Prostate gland (tissue), 2 donors: ENCODE measurements at regions not wholly inside any gene's neighbourhood (a gene's known extent, or its start where the extent isn't known, plus 50 kb on each side); places are given as distances from the start of the nearest gene placed in this dataset.
"Not testable (repeated sequence)": the region's sequence is repeated elsewhere in the genome, so short reads cannot be mapped to it uniquely, and the experiment has no call there.

Experiments used
- DNase-seq: peaks from one replicate; pipeline ENCODE4 v3.0.0-alpha.2; 2019; ENCODE audit warnings: low spot score
- H3K27ac ChIP-seq, 2 donors: fragments of 200-600 bp; sonication (generic); 2 replicates each; pipeline ENCODE4 v1.5.1; 2017 to 2019
- H3K27me3 ChIP-seq: fragments of 200-600 bp; sonication (generic); replicated peaks from 2 replicates; pipeline ENCODE4 v1.5.1; 2019; ENCODE audit not compliant: insufficient read depth
- H3K36me3 ChIP-seq, 2 donors: fragments of 200-600 bp; sonication (generic); 1 replicate in 1 of 2; 2 replicates in 1 of 2; pipeline versions ENCODE4 v1.5.1 to v1.8.1; 2017 to 2019
- H3K4me1 ChIP-seq: fragments of 200-600 bp; sonication (generic); replicated peaks from 2 replicates; pipeline ENCODE4 v1.5.1; 2019
- H3K4me3 ChIP-seq, 2 donors: fragments of 200-600 bp; sonication (generic); 2 replicates each; pipeline ENCODE4 v1.5.1; 2017 to 2019
- H3K9me3 ChIP-seq: fragments of 200-600 bp; sonication (generic); 2 replicates; pipeline ENCODE4 v1.5.1; 2017
- WGBS: methylation state at CpG from one replicate; pipeline ENCODE4 v1.1.5; 2018; 5-methylcytosine and 5-hydroxymethylcytosine counted together
- intact Hi-C: fragments of 100-400 bp; cut with DNase I; formaldehyde crosslinking; loops from one replicate; pipeline ENCODE4 v1.14.2; 2022

GRCh38 chr21:9946057-9946456 is 575.3 kb upstream of the TPTE start:
- H3K27ac ChIP-seq, H3K4me1 ChIP-seq, H3K27me3 ChIP-seq, H3K4me3 ChIP-seq, H3K36me3 ChIP-seq, H3K9me3 ChIP-seq, intact Hi-C loops, DNase-seq: not testable (repeated sequence)
- 20% methylated on average over 1 of the region's 1 CpG for WGBS

- H3K27ac ChIP-seq, H3K36me3 ChIP-seq, DNase-seq, intact Hi-C loops, H3K4me1 ChIP-seq, H3K27me3 ChIP-seq, H3K9me3 ChIP-seq, H3K4me3 ChIP-seq: not testable (repeated sequence)
- WGBS = 56% methylated on average over 8 of the region's 8 CpGs
Measured at GRCh38 chr21:9949510-9950289, 571.7 kb upstream of the TPTE start.

GRCh38 chr21:9950363-9950762 is 571.0 kb upstream of the TPTE start:
- H3K36me3 ChIP-seq, H3K4me3 ChIP-seq, H3K27me3 ChIP-seq, H3K27ac ChIP-seq, H3K4me1 ChIP-seq, DNase-seq, intact Hi-C loops, H3K9me3 ChIP-seq: not testable (repeated sequence)
- 18% methylated on average over 2 of the region's 2 CpGs for WGBS

GRCh38 chr21:9958791-9959190 is 562.6 kb upstream of the TPTE start:
- not testable (repeated sequence) for DNase-seq

GRCh38 chr21:9959220-9959964 is 562.0 kb upstream of the TPTE start:
- H3K9me3 ChIP-seq, intact Hi-C loops, H3K27ac ChIP-seq, H3K4me1 ChIP-seq, DNase-seq, H3K36me3 ChIP-seq, H3K4me3 ChIP-seq, H3K27me3 ChIP-seq: not testable (repeated sequence)
- 43% methylated on average over 4 of the region's 4 CpGs for WGBS

More at GRCh38 chr21:9958791-9959190, 562.6 kb upstream of the TPTE start:
- intact Hi-C loops, H3K27ac ChIP-seq, H3K4me3 ChIP-seq, H3K9me3 ChIP-seq, H3K27me3 ChIP-seq, H3K4me1 ChIP-seq, H3K36me3 ChIP-seq: not testable (repeated sequence)

GRCh38 chr21:9969399-9969798 is 552.0 kb upstream of the TPTE start:
- H3K4me3 ChIP-seq, intact Hi-C loops, H3K36me3 ChIP-seq, H3K27ac ChIP-seq, DNase-seq, H3K4me1 ChIP-seq, H3K9me3 ChIP-seq, H3K27me3 ChIP-seq: not testable (repeated sequence)
- 14% methylated on average over 1 of the region's 1 CpG for WGBS

- H3K27ac ChIP-seq, intact Hi-C loops: not testable (repeated sequence)
Measured at GRCh38 chr21:9972018-9972417, 549.4 kb upstream of the TPTE start.

GRCh38 chr21:9978371-9978770 is 543.0 kb upstream of the TPTE start:
- H3K4me3 ChIP-seq, intact Hi-C loops, H3K4me1 ChIP-seq, H3K27ac ChIP-seq, H3K36me3 ChIP-seq, DNase-seq, H3K27me3 ChIP-seq, H3K9me3 ChIP-seq: not testable (repeated sequence)
- WGBS = 61% methylated on average over 4 of the region's 4 CpGs

More at GRCh38 chr21:9972018-9972417, 549.4 kb upstream of the TPTE start:
- H3K27me3 ChIP-seq, H3K36me3 ChIP-seq, H3K9me3 ChIP-seq, DNase-seq, H3K4me3 ChIP-seq, H3K4me1 ChIP-seq: not testable (repeated sequence)
- WGBS = 22% methylated on average over 1 of the region's 1 CpG

GRCh38 chr21:9997507-9997906 is 523.9 kb upstream of the TPTE start:
- DNase-seq, H3K4me3 ChIP-seq, H3K9me3 ChIP-seq, intact Hi-C loops, H3K4me1 ChIP-seq, H3K27ac ChIP-seq, H3K36me3 ChIP-seq, H3K27me3 ChIP-seq: not testable (repeated sequence)
- WGBS = 35% methylated on average over 2 of the region's 2 CpGs

GRCh38 chr21:10002762-10003313 is 518.5 kb upstream of the TPTE start:
- DNase-seq, H3K9me3 ChIP-seq, H3K27me3 ChIP-seq, H3K4me3 ChIP-seq, H3K36me3 ChIP-seq, H3K4me1 ChIP-seq, intact Hi-C loops, H3K27ac ChIP-seq: not testable (repeated sequence)
- 48% methylated on average over 6 of the region's 6 CpGs for WGBS

- intact Hi-C loops = not testable (repeated sequence)
Measured at GRCh38 chr21:10005791-10006190, 515.6 kb upstream of the TPTE start.

GRCh38 chr21:10016991-10017390 is 504.4 kb upstream of the TPTE start:
- H3K27me3 ChIP-seq, intact Hi-C loops, H3K9me3 ChIP-seq, DNase-seq, H3K4me3 ChIP-seq, H3K36me3 ChIP-seq, H3K27ac ChIP-seq, H3K4me1 ChIP-seq: not testable (repeated sequence)
- WGBS = 35% methylated on average over 2 of the region's 2 CpGs

More at GRCh38 chr21:10005791-10006190, 515.6 kb upstream of the TPTE start:
- 59% methylated on average over 2 of the region's 2 CpGs for WGBS
- not testable (repeated sequence) for H3K36me3 ChIP-seq, H3K9me3 ChIP-seq, H3K4me3 ChIP-seq, H3K27me3 ChIP-seq, H3K27ac ChIP-seq, DNase-seq, H3K4me1 ChIP-seq
